Smooth muscle cell of the brain vasculature (primary cell): ENCODE measurements at regions not wholly inside any gene's neighbourhood (a gene's known extent, or its start where the extent isn't known, plus 50 kb on each side); places are given as distances from the start of the nearest gene placed in this dataset.

ENCODE experiments used
- DNase-seq: peaks from one replicate; pipeline ENCODE4 v3.0.0-alpha.2; 2012; ENCODE audit warnings: low read depth, low spot score

- no peak for DNase-seq
These were observed 869.2 kb downstream of the MRPL39 start for GRCh38 chr21:24738063-24738462.

GRCh38 chr21:24737296-24737850 lies 869.9 kb downstream of the MRPL39 start:
- DNase-seq, result no peak

- no peak for DNase-seq
These were observed 876.6 kb downstream of the MRPL39 start for GRCh38 chr21:24730661-24731060.

DNA sequence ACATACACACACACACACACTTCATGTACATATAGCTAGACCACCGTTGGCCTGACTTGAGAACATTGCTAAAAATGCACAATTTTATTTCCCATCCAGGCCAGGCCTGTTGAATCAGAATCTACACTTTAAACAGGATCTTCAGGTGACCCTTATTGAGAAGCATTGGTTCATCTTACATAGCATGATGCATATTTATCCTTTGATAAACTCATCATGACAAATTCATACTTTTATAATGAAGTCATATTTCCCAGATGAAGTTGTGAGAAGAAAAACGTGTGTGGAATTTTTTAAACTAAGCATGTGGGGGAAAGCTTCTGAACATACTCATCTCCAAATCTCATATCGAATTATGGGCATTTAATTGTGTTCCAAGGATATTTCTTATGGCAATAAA lies 877.7 kb downstream of the MRPL39 start:
- no peak for DNase-seq

- no peak for DNase-seq
These were observed 879.4 kb downstream of the MRPL39 start for GRCh38 chr21:24727803-24728440.

GRCh38 chr21:24716281-24716918 lies 890.9 kb downstream of the MRPL39 start:
- no peak for DNase-seq

DNA sequence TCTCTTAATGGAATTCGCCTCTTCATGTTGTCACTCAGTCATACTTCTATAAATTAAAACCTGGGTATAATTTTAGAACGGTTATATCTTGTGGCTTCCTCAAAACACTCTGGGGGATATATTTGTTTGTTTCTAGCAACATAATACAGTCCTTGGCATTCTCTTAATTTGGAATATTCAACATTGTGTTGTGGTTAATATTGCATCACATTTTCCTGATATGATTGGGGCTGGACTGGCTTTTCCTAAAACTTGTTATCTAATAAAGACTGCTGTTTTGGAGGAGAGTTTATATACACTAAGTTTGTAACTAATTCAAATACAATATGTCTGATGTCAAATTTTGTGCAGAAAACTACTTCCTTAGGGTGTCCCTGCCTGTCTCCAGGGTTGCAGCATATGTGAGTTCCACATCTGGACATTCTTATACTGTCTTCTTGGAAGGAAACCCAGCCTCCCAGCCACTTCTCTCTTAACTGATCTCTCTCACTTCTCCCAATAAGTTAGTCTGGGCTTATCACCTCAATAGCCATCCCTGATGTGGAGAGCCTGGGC lies 892.6 kb downstream of the MRPL39 start:
- no peak for DNase-seq

- no peak for DNase-seq
These were observed 902.1 kb downstream of the MRPL39 start for GRCh38 chr21:24705201-24705600.

- DNase-seq, result no peak
These were observed 913.5 kb downstream of the MRPL39 start for GRCh38 chr21:24693779-24694178.

DNA sequence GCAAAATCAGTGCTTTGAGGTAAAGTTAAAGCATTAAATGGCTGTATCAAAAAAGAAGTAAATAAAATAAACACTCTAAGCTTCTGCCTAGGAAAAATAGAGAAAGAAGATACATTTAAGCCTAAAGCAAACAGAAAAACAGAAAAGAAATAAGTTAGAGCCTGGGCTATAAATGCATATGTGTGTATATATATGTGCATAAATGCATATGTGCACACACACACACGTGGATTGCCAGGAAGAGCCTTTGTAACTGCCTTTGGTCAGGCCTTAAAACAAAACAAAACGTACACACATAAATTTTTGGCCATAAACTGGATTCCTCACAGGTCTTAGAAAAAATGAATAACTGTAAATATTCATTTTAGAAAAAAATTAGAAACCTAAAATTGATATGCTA lies 925.8 kb downstream of the MRPL39 start:
- no peak for DNase-seq

GRCh38 chr21:24671901-24672300 lies 935.4 kb downstream of the MRPL39 start:
- DNase-seq, result no peak

DNA sequence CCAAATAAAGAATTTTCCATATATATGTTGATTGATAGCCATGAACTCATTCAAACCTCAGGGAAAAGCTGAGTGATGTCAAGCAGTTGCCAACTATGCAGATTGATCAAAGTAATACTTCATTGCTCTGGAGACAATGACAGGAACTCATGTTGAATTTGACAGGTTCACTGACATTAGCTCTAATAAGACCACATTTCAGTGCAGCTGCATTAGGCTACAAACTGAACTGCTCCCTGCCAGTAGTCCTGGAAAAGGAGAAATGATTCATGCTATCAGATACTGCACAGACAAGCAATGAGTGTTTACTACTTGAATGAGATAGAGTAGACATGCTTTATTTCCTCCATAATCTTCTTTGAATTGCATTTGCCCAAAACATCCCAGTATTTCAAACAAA lies 948.4 kb downstream of the MRPL39 start:
- no peak for DNase-seq

- no peak for DNase-seq
These were observed 949.3 kb downstream of the MRPL39 start for GRCh38 chr21:24658026-24658425.

DNA sequence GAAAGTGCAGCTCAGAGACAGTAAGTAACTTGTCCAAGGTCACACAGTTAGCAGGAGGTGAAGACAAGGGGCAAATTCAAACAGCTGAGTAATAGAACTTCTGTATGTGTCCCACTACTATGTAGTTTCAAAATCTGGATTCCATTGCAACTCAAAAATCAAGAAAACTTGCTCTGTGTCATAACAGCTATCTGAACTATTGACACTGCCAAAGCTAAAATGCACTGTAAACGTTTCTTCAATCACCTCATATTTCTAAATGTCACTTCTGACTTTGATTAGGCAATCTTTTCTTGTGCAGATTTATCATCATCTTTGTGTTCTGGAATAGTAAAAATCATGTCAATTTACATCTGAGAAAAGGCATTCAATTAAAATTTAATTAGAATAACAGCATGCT lies 957.6 kb downstream of the MRPL39 start:
- no peak for DNase-seq

DNA sequence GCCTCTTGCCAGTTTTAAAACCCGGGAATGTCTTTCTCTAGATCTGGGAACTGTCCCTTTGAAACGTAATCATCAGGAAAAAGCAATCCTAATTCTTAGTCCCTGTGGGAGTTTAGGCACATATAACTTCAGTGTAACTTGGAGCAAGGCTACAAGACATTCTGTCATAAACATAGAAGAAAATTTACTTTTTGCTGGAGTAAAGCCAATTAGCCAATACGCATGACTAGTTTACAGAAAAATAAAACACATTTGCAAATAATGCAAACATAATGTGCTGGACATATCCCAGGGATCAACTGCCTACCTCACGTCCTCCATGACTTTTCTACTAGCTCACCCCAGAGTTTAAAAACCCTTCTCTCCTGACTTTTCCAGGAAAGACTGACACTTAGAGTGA lies 970.6 kb downstream of the MRPL39 start:
- no peak for DNase-seq

DNA sequence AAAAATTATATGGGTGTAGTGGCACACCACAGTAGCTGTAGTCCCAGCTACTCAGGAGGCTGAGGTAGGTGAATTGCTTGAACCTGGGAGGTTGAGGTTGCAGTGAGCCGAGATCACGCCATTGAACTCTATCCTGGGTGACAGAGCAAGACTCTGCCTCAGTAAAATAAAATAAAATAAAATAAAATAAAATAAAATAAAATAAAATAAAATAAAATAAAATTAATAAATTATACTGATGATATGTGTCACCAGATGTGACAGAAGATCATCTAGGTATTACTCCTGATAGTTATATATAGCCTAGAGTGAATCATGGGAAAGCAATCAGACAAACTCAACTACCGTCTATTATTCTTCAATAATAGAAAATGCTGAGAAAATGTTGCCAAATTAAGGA lies 972.5 kb downstream of the MRPL39 start:
- DNase-seq, result no peak

GRCh38 chr21:24628536-24628935 lies 978.7 kb downstream of the MRPL39 start:
- DNase-seq, result no peak

- DNase-seq, result no peak
These were observed 979.2 kb downstream of the MRPL39 start for GRCh38 chr21:24628046-24628445.

DNA sequence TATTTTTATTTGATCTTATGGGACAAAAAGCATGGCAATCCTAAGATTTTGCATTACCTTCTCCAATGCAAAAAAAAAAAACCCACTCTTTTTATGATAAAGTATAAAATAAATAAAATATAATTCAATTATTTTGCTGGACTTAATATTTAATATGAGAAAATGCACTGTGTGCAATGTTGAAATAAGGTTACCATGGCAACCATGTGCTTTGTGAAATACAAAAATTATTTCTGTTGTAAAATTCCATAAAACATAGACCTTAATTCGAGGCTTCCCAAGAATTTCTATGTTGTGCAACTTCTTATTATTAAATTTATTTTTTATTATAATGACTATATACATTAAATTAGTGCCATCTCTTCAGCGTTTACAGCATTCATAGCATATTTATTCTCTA lies 989.5 kb downstream of the MRPL39 start:
- DNase-seq, result no peak

- no peak for DNase-seq
These were observed 1013.2 kb downstream of the MRPL39 start for GRCh38 chr21:24594082-24594481.

- no peak for DNase-seq
These were observed 1017.0 kb downstream of the MRPL39 start for GRCh38 chr21:24590261-24590660.

- no peak for DNase-seq
These were observed 1023.8 kb downstream of the MRPL39 start for GRCh38 chr21:24583473-24583872.

DNA sequence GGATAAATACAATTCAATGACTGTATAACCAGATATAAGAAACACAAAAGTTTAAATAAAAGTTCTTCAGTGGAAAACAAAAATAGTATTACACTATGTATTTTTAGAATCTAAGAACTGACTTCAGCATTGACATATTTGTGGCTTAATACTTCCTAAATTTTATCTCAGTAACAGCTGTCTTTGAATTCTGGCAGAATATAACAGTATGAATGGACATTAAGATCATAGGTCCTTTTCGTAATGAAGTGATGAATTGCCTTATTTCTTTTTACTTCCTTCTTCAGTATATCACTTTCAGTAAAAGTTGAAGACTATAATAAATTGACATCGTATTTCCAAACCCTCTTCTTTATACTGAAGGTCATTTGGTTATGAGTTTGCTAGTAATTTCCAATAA lies 1030.0 kb downstream of the MRPL39 start:
- DNase-seq, result no peak
